ENCODE measurements at regions not wholly inside any gene's neighbourhood (a gene's known extent, or its start where the extent isn't known, plus 50 kb on each side); places are given as distances from the start of the nearest gene placed in this dataset.
"Not testable (repeated sequence)": the region's sequence is repeated elsewhere in the genome, so short reads cannot be mapped to it uniquely, and the experiment has no call there.

DNA sequence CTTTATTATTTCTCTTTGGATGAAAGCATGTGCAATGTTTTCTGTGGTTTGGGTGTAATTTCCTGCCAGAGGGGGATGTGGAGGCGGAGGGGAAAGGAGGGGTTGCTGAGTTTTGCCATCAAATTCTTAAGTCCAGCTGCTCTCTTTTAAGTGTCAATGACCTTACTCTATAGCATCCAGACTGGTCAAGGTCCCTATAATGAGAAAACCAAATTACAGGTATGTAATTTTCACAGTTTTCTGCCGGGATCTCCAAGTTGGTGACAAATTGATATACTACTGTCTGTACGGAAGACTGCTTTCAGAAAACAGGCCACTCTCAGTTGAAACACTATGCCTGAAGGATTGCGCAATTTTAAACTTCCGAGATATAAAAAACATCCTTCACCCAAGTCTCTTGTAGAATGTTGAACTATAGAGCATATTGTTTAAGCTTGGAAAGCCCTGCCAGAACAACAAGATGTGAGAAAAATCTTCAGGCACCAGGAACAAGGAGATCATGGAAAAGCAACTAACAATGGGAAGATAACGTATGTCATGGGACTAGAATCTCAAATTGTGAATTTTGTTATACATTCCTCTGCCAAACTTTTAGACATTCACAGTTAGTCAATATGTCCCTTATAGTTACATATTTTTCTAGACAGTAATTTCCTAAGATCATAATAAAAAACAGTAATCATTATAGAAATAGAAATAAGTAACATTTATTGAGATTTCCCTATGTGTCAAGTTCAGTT lies 300.7 kb upstream of the SATB1 start:
- no peak for DNase-seq

DNA sequence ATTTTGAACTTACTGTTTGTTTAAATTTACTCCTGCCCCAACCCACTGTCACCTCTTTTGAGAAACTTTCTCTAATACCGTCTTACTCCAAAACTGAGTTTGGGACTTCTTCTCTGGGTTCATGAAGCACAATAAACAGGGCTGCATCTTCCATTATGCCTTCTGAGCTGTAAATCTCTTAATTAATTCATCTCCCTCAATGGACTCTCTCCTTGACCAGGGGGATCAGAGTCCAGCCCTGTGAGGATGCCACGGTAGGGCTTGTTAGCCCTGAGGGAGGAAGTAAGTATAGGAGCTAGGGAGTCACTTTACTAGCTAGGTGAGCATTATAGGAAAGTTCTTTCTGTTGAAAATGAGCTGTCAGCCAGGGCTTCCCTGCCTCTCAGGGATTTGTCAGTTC lies 299.3 kb upstream of the SATB1 start:
- DNase-seq: no peak

DNA sequence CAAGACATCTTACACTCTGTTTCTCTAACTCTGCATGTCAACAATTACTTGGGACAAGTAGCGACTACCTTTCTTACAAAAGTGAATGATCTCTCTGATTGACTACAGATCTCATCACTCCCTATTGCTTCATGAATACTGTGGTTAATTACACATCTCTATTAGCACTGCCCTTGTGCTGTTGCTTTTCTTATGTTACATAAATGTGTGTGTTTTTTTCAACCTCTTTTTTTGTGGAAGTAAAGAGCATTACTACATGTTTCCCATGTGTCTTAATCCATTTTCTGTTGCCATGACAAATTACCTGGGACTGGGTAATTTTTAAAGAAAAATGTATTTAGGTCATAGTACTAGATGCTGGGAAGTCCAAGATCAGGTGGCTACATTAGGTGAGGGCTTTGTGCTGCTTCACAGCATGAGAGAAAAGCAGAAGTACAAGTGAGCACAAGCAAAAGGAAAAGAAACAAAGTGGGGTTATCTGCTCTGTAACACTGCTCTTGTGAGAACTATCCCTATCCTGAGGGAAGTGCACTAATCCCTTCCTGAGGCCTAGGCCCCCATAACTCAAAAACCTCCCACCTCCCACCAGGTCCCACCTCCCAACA lies 298.2 kb upstream of the SATB1 start:
- DNase-seq: no peak

DNA sequence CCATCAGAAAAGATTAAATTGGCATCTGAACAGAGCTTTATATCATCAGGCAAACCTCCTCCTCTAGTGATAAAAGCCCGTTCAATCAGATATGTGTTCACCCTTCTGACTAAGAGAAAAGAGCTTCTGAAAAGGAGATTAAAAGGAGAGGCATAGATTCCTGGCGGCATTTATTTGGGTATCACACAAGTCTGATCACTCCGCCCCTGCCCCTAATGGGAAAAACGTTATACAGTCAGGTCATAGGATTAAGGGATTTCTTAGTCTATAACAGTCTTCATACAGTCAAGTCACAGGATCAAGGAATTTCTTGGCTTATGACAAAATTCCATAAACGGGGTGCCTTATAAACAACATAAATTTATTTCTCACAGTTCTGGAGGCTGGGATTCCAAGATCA lies 295.4 kb upstream of the SATB1 start:
- no peak for DNase-seq

DNA sequence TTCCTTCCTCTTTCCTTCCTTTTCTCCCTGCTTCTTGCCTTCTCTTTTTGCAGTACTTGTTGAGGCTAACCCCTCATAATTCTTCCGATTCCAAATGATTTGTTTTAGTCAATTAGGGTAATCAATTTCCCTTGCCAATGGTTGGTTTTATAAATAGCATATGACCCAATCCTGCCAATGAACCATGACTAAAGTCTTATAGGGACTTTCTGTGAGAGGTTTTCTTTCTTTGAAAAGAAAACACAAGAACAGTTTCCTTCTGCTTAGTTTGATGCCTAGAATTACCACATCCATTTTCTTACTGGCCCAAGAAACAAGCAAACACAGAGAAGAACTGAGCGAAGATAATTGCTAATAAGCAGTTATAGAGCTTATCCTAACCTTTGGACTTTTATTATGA lies 292.5 kb upstream of the SATB1 start:
- no peak for DNase-seq

DNA sequence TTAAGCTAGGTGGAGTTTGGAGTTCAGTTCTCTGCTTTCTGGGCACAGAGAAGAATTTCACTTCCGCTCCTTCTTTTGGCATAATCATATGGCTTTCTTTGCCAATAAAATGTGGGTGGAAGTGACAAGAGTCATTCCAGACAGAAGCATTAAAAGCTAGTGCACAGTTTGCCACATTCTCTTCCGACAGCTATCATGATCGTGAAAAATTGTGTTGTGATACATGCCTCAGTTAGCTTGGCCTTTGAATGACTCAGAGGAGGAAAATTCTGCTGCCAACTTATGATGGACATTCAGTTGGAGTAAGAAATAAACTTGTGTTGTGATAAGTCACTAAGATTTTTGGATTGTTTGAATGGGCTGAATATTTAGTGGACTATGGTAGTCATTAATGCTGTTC lies 291.7 kb upstream of the SATB1 start:
- no peak for DNase-seq

DNA sequence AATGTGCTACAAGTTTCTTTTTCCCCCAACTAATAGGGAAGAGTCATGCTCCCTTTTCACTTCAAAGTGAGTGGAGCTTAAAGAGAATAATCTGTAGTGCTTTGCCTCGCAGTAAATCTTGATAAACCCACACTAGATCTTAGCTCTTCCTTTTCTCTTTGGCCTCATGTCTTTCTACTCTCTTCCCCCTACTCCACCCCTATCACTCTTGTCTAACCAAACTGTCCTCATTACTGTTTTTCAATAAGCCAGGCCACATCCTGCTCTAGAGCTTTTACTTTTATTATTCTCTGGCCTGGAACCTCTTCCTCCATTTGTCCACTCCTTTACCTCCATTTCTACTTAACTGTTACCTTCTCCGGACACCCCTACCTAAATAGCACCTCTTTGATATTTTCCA lies 291.0 kb upstream of the SATB1 start:
- no peak for DNase-seq

DNA sequence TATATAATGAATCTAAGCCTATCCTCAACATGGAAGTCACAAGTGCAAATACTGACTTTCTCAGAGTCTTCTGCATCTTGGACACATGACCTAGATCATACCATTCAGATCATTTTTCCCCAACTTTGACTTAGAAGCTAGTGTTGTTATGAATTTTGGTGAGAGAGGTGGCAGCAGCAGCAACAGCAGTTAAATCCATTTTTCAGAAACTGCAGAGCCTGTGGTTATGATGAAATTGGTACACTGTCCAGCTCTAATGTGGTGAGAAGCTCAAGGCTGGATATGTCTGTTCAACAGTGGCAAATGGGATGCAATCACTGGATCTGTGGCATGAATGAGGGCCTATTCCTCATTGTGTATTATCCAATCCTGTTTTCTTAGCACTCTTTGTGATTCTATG lies 290.1 kb upstream of the SATB1 start:
- no peak for DNase-seq

DNA sequence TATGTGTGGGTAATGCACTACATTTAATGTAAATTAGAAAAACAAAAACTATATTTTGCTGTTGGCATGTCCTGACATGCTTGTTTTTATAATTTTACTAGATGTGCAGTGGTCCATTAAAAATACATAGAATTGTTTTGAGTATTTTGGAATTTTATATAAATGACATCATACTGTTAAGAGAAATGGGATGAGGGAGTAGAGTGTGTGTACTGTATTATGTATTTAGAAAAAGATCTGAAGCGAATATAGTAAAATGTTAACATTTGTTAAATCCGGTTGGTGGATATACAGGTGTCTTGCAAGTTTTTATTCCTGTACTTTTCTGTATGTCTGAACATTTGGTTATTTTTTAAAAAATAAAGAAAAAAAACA lies 288.4 kb upstream of the SATB1 start:
- DNase-seq: no peak

DNA sequence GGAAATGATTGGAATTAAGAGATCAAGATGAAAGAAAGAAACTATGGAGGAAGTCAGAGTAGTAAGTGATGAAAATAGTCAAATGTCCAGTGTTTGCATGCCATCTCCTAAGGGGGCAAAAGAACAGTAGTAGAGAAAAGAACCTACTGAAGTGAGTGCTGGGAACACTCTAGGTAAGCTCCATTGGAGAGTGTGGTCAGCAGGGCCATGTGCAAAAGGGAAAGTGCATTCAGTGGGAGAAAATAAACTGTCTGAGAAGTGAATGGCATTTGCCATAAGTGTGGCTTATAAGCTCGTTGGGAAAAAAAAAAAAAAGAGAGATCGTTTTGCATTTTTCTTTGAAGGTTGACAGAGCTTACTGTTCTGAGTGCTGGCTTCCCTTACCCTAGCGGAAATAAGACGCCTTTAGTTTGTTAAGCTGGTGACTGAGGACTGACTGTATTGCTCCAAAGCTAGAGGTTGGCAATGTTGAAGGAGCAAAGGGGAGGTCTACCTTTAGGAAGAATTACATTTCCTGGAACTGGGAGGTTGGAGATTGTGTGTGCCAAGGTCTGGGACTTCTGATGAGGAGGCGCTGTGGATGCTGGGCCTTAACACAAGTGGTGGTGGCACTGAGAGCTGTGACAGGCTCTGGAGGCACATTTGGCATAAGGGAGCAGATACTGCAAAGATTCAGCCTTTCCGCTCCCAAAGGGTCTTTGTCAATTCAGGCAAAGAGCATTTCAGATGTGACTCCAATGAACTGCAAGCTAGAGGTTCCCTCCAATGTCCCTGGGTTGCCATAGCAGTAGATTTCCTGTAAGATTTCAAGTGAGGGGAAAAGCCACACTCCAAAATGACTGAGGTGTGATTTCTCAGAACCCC lies 287.8 kb upstream of the SATB1 start:
- DNase-seq: no peak

DNA sequence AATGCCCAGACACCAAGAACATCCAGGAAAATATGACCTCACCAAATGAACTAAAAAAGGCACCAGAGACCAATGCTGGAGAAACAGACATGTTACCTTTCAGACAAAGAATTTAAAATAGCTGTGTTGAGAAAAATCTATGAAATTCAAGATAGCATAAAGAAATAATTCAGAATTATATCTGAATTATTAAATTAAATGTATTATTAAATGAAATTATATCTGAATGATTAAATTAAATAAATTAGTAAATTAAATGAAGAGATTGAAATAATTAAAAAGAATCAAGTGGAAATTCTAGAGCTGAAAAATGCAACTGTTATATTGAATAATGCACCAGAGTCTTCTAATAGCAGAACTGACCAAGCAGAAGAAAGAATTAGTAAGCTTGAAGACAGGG lies 279.2 kb upstream of the SATB1 start:
- no peak for DNase-seq

DNA sequence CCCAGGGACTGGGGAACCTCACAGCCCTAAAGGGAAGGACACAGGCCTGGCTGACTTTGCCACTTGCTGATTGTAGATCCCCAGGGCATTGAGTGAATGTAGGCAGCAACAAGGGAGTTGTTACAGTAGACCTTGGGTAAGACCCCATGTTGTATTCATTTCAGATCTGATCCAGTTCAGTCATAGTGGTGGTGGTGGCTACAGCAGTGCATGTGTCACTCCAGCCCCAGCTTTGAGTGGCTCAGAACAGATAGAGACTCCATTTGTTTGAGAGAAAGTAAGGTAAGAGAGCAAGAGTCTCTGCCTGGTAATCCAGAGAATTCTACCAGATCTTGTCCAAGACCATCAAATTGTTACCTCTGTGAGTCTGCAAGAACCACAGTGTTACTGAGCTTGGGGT lies 278.7 kb upstream of the SATB1 start:
- no peak for DNase-seq

DNA sequence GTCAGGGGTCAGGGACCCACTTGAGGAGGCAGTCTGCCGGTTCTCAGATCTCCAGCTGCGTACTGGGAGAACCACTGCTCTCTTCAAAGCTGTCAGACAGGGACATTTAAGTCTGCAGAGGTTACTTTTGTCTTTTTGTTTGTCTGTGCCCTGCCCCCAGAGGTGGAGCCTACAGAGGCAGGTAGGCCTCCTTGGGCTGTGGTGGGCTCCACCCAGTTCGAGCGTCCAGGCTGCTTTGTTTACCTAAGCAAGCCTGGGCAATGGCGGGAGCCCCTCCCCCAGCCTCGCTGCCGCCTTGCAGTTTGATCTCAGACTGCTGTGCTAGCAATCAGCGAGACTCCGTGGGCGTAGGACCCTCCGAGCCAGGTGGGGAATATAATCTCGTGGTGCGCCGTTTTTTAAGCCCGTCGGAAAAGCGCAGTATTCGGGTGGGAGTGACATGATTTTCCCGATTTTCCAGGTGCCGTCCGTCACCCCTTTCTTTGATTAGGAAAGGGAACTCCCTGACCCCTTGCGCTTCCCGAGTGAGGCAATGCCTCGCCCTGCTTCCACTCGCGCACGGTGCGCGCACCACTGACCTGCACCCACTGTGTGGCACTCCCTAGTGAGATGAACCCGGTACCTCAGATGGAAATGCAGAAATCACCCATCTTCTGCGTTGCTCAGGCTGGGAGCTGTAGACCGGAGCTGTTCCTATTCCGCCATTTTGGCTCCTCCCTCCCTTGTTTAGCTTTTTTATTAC lies 268.6 kb upstream of the SATB1 start:
- not testable (repeated sequence) for DNase-seq

DNA sequence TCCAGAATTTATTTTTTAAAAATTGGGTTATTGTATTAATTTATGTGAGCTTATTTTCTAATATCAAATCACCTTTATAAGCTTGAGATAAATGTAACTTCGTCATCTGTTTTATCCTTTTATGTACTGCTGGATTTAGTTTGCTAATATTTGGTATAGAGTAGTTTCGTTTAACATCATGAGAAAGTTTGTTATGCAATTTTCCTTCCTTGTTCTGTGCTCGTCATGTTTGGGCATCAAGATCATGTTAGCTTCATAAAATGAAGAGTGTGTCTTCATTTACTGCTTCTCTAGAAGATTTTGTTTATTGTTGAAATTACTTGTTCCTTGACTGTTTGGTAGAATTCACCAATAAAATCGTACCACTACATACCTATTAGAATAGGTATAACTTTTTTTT lies 262.1 kb upstream of the SATB1 start:
- DNase-seq: no peak

DNA sequence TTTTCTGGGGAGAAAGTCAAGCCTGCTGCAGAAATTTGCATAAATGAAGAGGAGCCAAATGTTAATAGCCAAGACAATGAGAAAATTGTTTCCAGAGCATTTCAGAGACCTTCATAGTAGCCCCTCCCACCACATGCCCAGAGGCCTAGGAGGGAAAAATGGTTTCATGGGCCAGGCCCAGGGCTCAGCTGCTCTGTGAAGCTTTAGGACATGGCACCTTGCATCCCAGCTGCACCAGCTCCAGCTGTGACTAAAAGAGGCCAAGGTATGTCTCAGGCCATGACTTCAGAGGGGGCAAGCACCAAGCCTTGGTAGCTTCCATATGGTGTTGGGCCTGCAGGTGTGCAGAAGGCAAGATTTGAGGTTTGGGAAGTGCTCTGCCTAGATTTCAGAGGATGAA lies 258.8 kb upstream of the SATB1 start:
- no peak for DNase-seq

DNA sequence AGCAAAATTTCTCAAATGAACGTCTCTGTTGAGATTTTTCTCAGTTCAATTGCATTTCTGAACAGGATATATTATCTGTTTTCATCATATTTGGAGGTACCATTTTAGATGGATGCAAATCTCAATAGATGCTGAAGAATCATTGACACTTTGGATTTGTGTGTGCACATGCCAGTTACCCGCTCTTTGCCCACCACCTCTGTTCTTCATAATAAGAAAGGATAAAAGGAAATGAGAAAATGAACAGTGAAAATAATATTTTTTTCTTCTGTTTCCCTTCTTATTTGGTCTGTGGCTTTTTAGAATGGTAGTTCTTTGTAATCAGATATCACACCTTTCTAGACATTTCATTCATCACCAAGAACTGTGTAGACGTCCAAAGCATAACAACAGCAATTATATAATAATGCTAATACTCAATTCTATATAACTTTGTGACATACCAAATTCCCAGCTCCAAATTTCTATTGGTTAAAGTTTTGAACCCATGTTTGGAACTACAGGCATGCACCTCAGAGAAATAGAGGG lies 256.7 kb upstream of the SATB1 start:
- DNase-seq: no peak

DNA sequence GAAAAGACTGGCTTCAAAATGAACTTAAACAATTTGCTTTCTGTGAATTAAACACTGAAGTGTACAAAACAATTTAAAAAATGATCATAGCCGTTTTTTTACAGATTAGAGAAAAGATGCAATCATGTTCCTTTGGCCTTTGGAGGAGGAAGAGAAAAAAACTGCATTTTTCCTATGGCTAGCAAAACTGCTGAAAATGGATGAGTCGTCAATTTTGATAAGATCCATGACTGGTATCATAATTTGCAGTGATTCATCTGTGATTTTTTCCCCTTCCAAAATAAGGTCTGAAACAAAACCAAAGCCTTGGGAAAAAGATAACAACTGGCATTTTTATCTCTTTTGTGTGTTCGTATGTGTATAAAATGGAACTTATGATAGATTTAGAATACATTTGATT lies 255.6 kb upstream of the SATB1 start:
- DNase-seq: no peak

DNA sequence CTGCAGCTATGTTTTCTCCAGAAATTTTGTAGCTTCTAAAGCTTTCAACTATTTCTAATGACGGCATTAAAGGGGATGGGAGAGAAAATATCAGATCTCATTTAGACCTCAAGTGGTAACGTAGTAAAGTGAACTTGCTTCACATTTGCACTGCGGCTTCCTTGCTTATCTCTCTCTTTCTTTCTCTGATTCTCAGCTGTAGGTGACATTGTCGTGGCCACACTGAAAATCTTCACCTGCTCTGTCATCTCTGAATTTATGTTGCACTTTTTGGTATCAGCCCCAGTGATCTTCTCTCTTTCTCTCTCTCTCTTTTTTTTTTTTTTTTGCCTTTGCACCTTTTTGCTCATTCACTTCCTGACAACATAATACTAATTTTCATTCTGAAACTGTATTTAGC lies 254.1 kb upstream of the SATB1 start:
- DNase-seq: no peak

DNA sequence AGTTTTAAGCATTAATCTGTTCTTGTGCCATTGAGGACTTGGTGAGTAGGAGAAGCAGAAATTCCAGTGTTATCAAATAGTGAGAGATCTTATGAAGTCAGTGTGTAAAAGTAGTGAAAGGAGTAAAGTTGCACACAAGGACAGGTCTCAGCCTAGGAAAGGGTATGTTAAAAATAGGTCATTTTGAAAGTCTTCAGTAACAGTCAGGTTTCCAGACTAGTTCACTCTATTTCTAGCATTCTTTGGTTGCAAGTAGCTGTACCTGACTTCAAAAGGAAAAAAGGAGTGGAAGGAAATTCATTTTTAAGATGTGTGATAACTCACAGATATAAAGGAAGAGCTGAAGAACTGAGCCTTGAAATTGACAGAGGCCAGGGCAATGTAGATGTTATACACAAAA lies 250.1 kb upstream of the SATB1 start:
- DNase-seq: no peak

DNA sequence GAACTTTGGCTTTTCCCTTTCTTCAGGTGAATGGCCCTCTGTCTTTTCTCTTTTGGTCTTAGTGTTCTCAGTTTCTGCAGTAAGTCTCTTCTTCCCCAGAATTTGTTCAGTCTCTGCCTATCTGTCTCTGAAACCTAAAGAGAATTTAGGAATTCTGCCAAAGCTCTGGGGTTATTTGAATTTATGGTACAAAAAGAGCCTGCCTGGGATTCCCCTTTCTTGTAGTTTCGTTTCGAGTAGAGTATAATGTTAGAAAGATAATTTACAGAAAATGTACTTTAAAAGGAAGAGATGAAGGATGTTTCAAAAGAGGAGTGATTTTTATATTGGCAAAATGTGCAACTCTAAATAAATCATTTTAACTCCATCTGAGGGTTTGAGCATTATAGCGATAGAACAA lies 247.4 kb upstream of the SATB1 start:
- no peak for DNase-seq

DNA sequence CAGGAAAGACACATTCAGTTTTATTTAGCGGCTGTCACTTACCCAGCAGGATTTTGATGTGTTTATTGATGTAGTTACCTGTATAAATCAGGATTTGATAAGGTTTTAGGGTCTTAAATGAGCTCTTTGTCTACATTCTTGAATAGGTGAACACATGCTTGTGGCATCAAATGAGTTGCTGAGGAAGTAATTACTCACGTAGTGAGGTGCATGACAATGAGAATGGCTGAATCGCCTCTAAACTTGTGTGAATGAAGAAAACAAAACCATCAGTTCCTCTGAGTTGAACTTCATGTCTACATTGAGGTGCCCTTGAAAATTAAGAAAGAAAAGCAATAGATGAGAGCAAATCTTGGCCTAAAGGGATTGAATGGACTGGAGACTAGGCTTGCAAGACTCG lies 245.6 kb upstream of the SATB1 start:
- DNase-seq: no peak

DNA sequence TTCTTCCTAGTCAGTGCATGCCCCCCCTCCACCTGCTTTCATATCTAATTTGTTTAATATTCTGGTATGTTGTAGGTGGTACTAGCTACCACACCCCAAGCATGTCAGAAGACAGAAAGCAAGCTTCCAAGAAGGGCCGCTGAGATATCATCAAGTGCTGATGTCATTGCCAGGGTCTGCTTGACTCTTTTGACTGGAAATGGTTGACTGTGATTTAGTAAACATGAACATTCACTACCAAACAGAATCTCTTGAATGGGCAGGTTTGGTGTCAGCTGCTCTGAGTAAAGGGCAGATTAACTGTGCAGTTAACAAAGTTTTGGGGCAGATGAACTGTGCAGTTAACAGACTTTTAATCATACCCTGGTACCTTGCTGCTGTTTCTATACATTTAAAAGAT lies 244.2 kb upstream of the SATB1 start:
- no peak for DNase-seq

DNA sequence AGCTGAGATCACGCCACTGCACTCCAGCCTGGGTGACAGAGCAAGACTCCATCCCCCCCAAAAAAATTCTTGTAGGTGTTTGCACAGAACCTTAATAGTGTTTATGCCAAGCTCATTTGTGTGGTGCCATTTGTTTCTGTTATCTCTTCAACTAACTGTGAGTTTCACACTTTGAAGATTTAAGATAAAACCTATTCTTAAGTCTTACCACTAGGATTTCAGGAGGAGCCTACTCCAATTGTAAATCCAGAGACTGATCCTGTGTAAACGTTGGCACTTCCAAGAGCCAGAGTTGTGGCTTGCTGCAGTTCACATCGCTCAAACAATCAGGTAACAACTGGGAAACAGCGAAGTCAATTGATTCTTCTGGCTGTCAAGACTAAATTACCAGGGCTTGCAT lies 242.4 kb upstream of the SATB1 start:
- no peak for DNase-seq

Data from SW 1271 (cell line).